ENCODE measurements at regions not wholly inside any gene's neighbourhood (a gene's known extent, or its start where the extent isn't known, plus 50 kb on each side); places are given as distances from the start of the nearest gene placed in this dataset.

DNA sequence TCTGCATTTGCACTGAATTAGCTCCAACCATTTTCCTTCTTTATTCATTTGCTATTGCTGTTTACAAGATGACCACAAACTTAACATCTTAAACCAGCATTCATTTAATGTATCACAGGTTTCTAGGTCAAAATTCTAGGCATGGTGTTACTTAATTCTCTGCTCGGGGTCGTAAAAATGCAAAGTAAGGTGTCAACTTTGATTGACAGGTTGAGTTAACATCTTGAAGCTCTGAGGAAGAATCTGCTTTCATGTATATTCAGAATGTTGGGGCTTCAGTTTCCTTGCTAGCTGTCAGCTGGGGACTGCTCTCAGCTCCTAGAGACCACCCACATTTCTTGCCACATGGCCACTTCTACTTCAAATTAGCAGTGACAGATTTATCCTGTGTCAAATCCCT lies 348.7 kb upstream of the GRIN3A start:
- Histone ChIP-seq H3K9ac (ENCODE audit: low read depth, low read length, poor library complexity, severe bottlenecking) (no peak overlapping the region), H3K9me2 (replicated peaks; ENCODE audit: low read depth, low read length) (no peaks in the 10 kb centered on the region), H3K36me3 (ENCODE audit: insufficient read depth, low read length) (no peaks in the 10 kb centered on the region), H3F3A (ENCODE audit: low read depth) (no peaks in the 10 kb centered on the region), H3K79me2 (ENCODE audit: insufficient read depth, low read length) (no peaks in the 10 kb centered on the region), H3K4me1 (ENCODE audit: insufficient read depth, low read length, poor library complexity, severe bottlenecking) (no peaks in the 10 kb centered on the region), H3K9me3 (ENCODE audit: insufficient read depth, low read depth, low read length) (no peaks in the 10 kb centered on the region), H3K4me2 (ENCODE audit: low read depth, low read length, poor library complexity, severe bottlenecking) (no peak overlapping the region), H2AFZ (ENCODE audit: low read length) (no peak overlapping the region), H3K27me3 (ENCODE audit: insufficient read depth, low read length, poor library complexity, severe bottlenecking) (no peaks in the 10 kb centered on the region), H4K20me1 (ENCODE audit: insufficient read depth, low read length, poor library complexity, severe bottlenecking) (no peaks in the 10 kb centered on the region), H3K4me3 (ENCODE audit: low read length, poor library complexity, severe bottlenecking) (no peak overlapping the region)
- TF ChIP-seq, protein P1, sequence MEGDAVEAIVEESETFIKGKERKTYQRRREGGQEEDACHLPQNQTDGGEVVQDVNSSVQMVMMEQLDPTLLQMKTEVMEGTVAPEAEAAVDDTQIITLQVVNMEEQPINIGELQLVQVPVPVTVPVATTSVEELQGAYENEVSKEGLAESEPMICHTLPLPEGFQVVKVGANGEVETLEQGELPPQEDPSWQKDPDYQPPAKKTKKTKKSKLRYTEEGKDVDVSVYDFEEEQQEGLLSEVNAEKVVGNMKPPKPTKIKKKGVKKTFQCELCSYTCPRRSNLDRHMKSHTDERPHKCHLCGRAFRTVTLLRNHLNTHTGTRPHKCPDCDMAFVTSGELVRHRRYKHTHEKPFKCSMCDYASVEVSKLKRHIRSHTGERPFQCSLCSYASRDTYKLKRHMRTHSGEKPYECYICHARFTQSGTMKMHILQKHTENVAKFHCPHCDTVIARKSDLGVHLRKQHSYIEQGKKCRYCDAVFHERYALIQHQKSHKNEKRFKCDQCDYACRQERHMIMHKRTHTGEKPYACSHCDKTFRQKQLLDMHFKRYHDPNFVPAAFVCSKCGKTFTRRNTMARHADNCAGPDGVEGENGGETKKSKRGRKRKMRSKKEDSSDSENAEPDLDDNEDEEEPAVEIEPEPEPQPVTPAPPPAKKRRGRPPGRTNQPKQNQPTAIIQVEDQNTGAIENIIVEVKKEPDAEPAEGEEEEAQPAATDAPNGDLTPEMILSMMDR (conservative IDR thresholded peaks at IDR 0.05; ENCODE audit: low read length): no peak
- TF ChIP-seq EZH2phosphoT487 (IDR thresholded peaks at IDR 0.05; ENCODE audit: borderline replicate concordance): no peak

DNA sequence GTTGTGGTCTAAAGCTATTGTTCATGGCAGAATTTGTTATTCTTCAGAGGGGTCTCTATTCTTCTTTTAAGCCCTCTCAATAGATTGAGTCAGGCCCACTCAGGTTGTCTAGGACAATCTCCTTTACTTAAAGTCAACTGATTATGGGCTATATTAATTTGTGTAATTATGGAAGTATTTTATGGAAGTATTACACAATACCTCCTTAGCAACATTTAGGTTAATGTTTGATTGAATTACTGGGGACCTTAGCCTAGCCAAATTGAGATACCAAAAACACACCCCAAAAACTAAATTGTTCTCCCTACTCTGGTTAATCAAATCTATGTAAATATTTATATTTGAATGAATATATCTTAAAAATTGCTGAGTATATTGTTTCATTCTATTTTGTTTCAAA lies 347.1 kb upstream of the GRIN3A start:
- H4K20me1 ChIP-seq (ENCODE audit: insufficient read depth, low read length, poor library complexity, severe bottlenecking): no peaks in the 10 kb centered on the region
- H3K9me2 ChIP-seq (replicated peaks; ENCODE audit: low read depth, low read length): no peaks in the 10 kb centered on the region

DNA sequence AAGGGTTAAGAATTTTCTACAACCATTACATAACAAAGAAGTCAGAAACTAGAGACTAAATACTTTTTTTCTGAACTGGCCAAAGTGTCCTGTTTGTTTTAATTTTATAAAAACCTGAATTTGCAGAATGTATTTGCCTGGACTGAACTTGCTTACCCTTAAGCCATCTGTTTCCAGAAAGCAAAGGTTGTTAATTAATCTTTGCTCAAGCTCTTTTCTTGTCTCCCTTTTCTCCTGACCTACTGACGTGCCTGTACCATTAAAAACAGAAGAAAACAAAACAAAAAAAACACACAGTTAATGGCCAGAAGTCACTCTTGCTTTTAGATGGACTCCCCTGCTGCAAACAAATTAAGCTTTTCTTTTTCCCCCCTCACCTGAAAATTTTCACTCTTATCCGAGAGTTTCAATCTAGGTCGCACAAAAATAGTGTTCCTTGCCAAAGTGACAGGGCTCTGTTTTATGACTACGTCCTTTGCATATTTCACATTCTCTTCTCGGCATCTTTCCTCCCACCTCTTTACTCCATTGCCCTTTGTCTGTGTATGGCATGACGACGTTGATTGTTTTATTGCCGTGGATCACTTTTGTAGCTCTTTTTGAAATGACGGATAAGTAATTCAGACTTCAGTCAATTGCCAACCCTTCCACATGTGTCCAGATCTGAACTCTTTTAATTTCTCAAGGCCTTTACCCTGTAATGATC lies 333.8 kb upstream of the GRIN3A start:
- Histone ChIP-seq H3K4me1 (ENCODE audit: insufficient read depth, low read length, poor library complexity, severe bottlenecking) (no peaks in the 10 kb centered on the region), H4K20me1 (ENCODE audit: insufficient read depth, low read length, poor library complexity, severe bottlenecking) (no peaks in the 10 kb centered on the region), H3K4me3 (ENCODE audit: low read length, poor library complexity, severe bottlenecking) (no peak overlapping the region), H3K36me3 (ENCODE audit: insufficient read depth, low read length) (no peaks in the 10 kb centered on the region), H3K9ac (ENCODE audit: low read depth, low read length, poor library complexity, severe bottlenecking) (no peak overlapping the region), H3K79me2 (ENCODE audit: insufficient read depth, low read length) (no peaks in the 10 kb centered on the region), H3F3A (ENCODE audit: low read depth) (no peaks in the 10 kb centered on the region), H3K9me3 (ENCODE audit: insufficient read depth, low read depth, low read length) (no peaks in the 10 kb centered on the region), H2AFZ (ENCODE audit: low read length) (no peak overlapping the region), H3K27me3 (ENCODE audit: insufficient read depth, low read length, poor library complexity, severe bottlenecking) (no peaks in the 10 kb centered on the region), H3K4me2 (ENCODE audit: low read depth, low read length, poor library complexity, severe bottlenecking) (no peak overlapping the region), H3K9me2 (replicated peaks; ENCODE audit: low read depth, low read length) (no peaks in the 10 kb centered on the region)
- no peak for TF ChIP-seq EZH2phosphoT487 (IDR thresholded peaks at IDR 0.05; ENCODE audit: borderline replicate concordance)
- TF ChIP-seq, protein P1 (conservative IDR thresholded peaks at IDR 0.05; ENCODE audit: low read length): no peak

More for the DNA sequence above, 347.1 kb upstream of the GRIN3A start:
- Histone ChIP-seq H3K4me3 (ENCODE audit: low read length, poor library complexity, severe bottlenecking) (no peak overlapping the region), H3K27me3 (ENCODE audit: insufficient read depth, low read length, poor library complexity, severe bottlenecking) (no peaks in the 10 kb centered on the region), H3F3A (ENCODE audit: low read depth) (no peaks in the 10 kb centered on the region), H3K36me3 (ENCODE audit: insufficient read depth, low read length) (no peaks in the 10 kb centered on the region), H3K79me2 (ENCODE audit: insufficient read depth, low read length) (no peaks in the 10 kb centered on the region), H3K4me2 (ENCODE audit: low read depth, low read length, poor library complexity, severe bottlenecking) (no peak overlapping the region), H3K9ac (ENCODE audit: low read depth, low read length, poor library complexity, severe bottlenecking) (no peak overlapping the region), H3K4me1 (ENCODE audit: insufficient read depth, low read length, poor library complexity, severe bottlenecking) (no peaks in the 10 kb centered on the region), H3K9me3 (ENCODE audit: insufficient read depth, low read depth, low read length) (no peaks in the 10 kb centered on the region), H2AFZ (ENCODE audit: low read length) (no peak overlapping the region)
- TF ChIP-seq EZH2phosphoT487 (IDR thresholded peaks at IDR 0.05; ENCODE audit: borderline replicate concordance): no peak
- TF ChIP-seq, protein P1 (conservative IDR thresholded peaks at IDR 0.05; ENCODE audit: low read length): no peak
